NAMALWA (cell line): ENCODE measurements at regions not wholly inside any gene's neighbourhood (a gene's known extent, or its start where the extent isn't known, plus 50 kb on each side); places are given as distances from the start of the nearest gene placed in this dataset.

Source experiments
- DNase-seq: peaks from one replicate; pipeline ENCODE4 v3.0.0-alpha.2; 2015; ENCODE audit warnings: low spot score

GRCh38 chr16:64826374-64826773, 295.5 kb downstream of the CDH11 start:
- DNase-seq, result no peak

- DNase-seq, result no peak
These were observed 298.3 kb downstream of the CDH11 start for GRCh38 chr16:64823481-64824075.

- DNase-seq, result no peak
These were observed 311.8 kb downstream of the CDH11 start for GRCh38 chr16:64809876-64810629.

GRCh38 chr16:64808474-64808873, 313.4 kb downstream of the CDH11 start:
- DNase-seq, result no peak

- no peak for DNase-seq
These were observed 330.1 kb downstream of the CDH11 start for GRCh38 chr16:64791756-64792155.

GRCh38 chr16:64784635-64785034, 337.2 kb downstream of the CDH11 start:
- DNase-seq, result no peak

- DNase-seq, result no peak
These were observed 339.4 kb downstream of the CDH11 start for GRCh38 chr16:64782484-64782883.

GRCh38 chr16:64780445-64780844, 341.4 kb downstream of the CDH11 start:
- DNase-seq, result no peak

GRCh38 chr16:64778777-64779176, 343.1 kb downstream of the CDH11 start:
- no peak for DNase-seq

- no peak for DNase-seq
These were observed 348.2 kb downstream of the CDH11 start for GRCh38 chr16:64773638-64774037.

- no peak for DNase-seq
These were observed 348.7 kb downstream of the CDH11 start for GRCh38 chr16:64773184-64773583.

GRCh38 chr16:64771273-64771672, 350.6 kb downstream of the CDH11 start:
- no peak for DNase-seq

GRCh38 chr16:64762211-64762610, 359.7 kb downstream of the CDH11 start:
- peak; percentile 18 for DNase-seq

GRCh38 chr16:64754279-64754678, 367.6 kb downstream of the CDH11 start:
- DNase-seq, result no peak

- no peak for DNase-seq
These were observed 370.0 kb downstream of the CDH11 start for GRCh38 chr16:64751906-64752305.

- DNase-seq, result no peak
These were observed 372.5 kb downstream of the CDH11 start for GRCh38 chr16:64749346-64749745.

- DNase-seq, result no peak
These were observed 376.5 kb downstream of the CDH11 start for GRCh38 chr16:64745258-64745930.

- DNase-seq, result no peak
These were observed 379.2 kb downstream of the CDH11 start for GRCh38 chr16:64742455-64743223.

GRCh38 chr16:64740261-64740660, 381.6 kb downstream of the CDH11 start:
- DNase-seq, result no peak

- DNase-seq, result no peak
These were observed 383.4 kb downstream of the CDH11 start for GRCh38 chr16:64738321-64738960.

GRCh38 chr16:64736857-64737256, 385.0 kb downstream of the CDH11 start:
- DNase-seq, result no peak

GRCh38 chr16:64731891-64732290, 390.0 kb downstream of the CDH11 start:
- DNase-seq, result no peak
